Muscle of back (tissue), 3 donors: ENCODE measurements at regions not wholly inside any gene's neighbourhood (a gene's known extent, or its start where the extent isn't known, plus 50 kb on each side); places are given as distances from the start of the nearest gene placed in this dataset.
"Not testable (repeated sequence)": the region's sequence is repeated elsewhere in the genome, so short reads cannot be mapped to it uniquely, and the experiment has no call there.

Experiments used
- DNase-seq, 3 donors: peaks; one replicate each; pipeline versions ENCODE4 v3.0.0 to v3.0.0-alpha.2; 2013

- DNase-seq, result peak; percentile 17 to 42 (median 20)
Measured at GRCh38 chr13:56457535-56458190, 683.1 kb upstream of the PRR20A start.

- no peak for DNase-seq
Measured at GRCh38 chr13:56459286-56459685, 681.4 kb upstream of the PRR20A start.

- DNase-seq, result no peak
Measured at GRCh38 chr13:56501750-56502149, 639.0 kb upstream of the PRR20A start.

- DNase-seq, result no peak
Measured at GRCh38 chr13:56510836-56511235, 629.9 kb upstream of the PRR20A start.

GRCh38 chr13:56512336-56512735 is 628.4 kb upstream of the PRR20A start:
- not testable (repeated sequence) for DNase-seq

- no peak for DNase-seq
Measured at GRCh38 chr13:56515441-56515840, 625.3 kb upstream of the PRR20A start.

GRCh38 chr13:56528040-56528790 is 612.5 kb upstream of the PRR20A start:
- DNase-seq, result no peak

GRCh38 chr13:56530096-56530495 is 610.6 kb upstream of the PRR20A start:
- DNase-seq, result peak in 1 of 3 donors; percentile 6

GRCh38 chr13:56547921-56548320 is 592.8 kb upstream of the PRR20A start:
- DNase-seq, result not testable (repeated sequence)

GRCh38 chr13:56558698-56559320 is 581.9 kb upstream of the PRR20A start:
- DNase-seq, result no peak

- peak in 1 of 3 donors; percentile 4 for DNase-seq
Measured at GRCh38 chr13:56561327-56561726, 579.4 kb upstream of the PRR20A start.

- no peak for DNase-seq
Measured at GRCh38 chr13:56563663-56564062, 577.1 kb upstream of the PRR20A start.

- DNase-seq, result no peak
Measured at GRCh38 chr13:56586976-56587375, 553.7 kb upstream of the PRR20A start.

- no peak for DNase-seq
Measured at GRCh38 chr13:56615572-56615971, 525.1 kb upstream of the PRR20A start.

GRCh38 chr13:56622840-56623239 is 517.9 kb upstream of the PRR20A start:
- no peak for DNase-seq

GRCh38 chr13:56628886-56629285 is 511.8 kb upstream of the PRR20A start:
- DNase-seq, result not testable (repeated sequence)

- DNase-seq, result not testable (repeated sequence)
Measured at GRCh38 chr13:56631060-56631459, 509.7 kb upstream of the PRR20A start.

GRCh38 chr13:56653043-56653442 is 487.7 kb upstream of the PRR20A start:
- DNase-seq, result no peak

GRCh38 chr13:56659041-56659471 is 481.7 kb upstream of the PRR20A start:
- no peak for DNase-seq

GRCh38 chr13:56670563-56670962 is 470.2 kb upstream of the PRR20A start:
- no peak for DNase-seq

- no peak for DNase-seq
Measured at GRCh38 chr13:56681404-56681803, 459.3 kb upstream of the PRR20A start.

- peak in 1 of 3 donors; percentile 5 for DNase-seq
Measured at GRCh38 chr13:56687131-56687530, 453.6 kb upstream of the PRR20A start.

GRCh38 chr13:56697011-56697410 is 443.7 kb upstream of the PRR20A start:
- DNase-seq, result no peak
